SK-N-SH treated with all-trans-retinoic acid at 6 μM for 48 hours (cell line): ENCODE measurements at regions not wholly inside any gene's neighbourhood (a gene's known extent, or its start where the extent isn't known, plus 50 kb on each side); places are given as distances from the start of the nearest gene placed in this dataset.

ENCODE experiments used
- ATAC-seq: fragments of 200-7000 bp; cut with Tn5 transposase; 3 replicates; pipeline ENCODE4 v1.9.1; 2020; ENCODE audit warnings: mild to moderate bottlenecking, moderate library complexity
- ARNTL ChIP-seq: fragments of 450-650 bp; formaldehyde crosslinking; IDR thresholded peaks from 2 replicates; pipeline ENCODE4 v1.5.0; 2020; ENCODE audit warnings: low read depth, mild to moderate bottlenecking, moderate library complexity, borderline replicate concordance
- BACH2 ChIP-seq: fragments of 250-450 bp; sonication (Bioruptor Pico); IDR thresholded peaks from 2 replicates; pipeline ENCODE4 v1.9.0; 2021; ENCODE audit warnings: mild to moderate bottlenecking, borderline replicate concordance
- CREB5 ChIP-seq: fragments of 250-450 bp; sonication (Bioruptor Pico); IDR thresholded peaks from 2 replicates; pipeline ENCODE4 v1.5.1; 2020; ENCODE audit warnings: low read depth, mild to moderate bottlenecking, moderate library complexity
- CSDC2 ChIP-seq: fragments of 250-450 bp; sonication (Bioruptor Pico); IDR thresholded peaks from 2 replicates; pipeline ENCODE4 v1.5.0; 2020; ENCODE audit warnings: mild to moderate bottlenecking, moderate library complexity
- CSRNP3 ChIP-seq: fragments of 250-450 bp; sonication (Bioruptor Pico); IDR thresholded peaks from 2 replicates; pipeline ENCODE4 v1.5.1; 2021; ENCODE audit warnings: mild to moderate bottlenecking, moderate library complexity
- ESRRG ChIP-seq: fragments of 250-450 bp; sonication (Bioruptor Pico); IDR thresholded peaks from 2 replicates; pipeline ENCODE4 v1.6.1; 2021; ENCODE audit warnings: mild to moderate bottlenecking
- ISL1 ChIP-seq: fragments of 250-450 bp; sonication (Bioruptor Pico); IDR thresholded peaks from 2 replicates; pipeline ENCODE4 v2.1.2; 2022; ENCODE audit warnings: mild to moderate bottlenecking, moderate library complexity
- OSR1 ChIP-seq: fragments of 250-450 bp; sonication (Bioruptor Pico); IDR thresholded peaks from 2 replicates; pipeline ENCODE4 v1.8.0; 2022; ENCODE audit warnings: moderate library complexity, mild to moderate bottlenecking, inconsistent platforms
- PATZ1 ChIP-seq: fragments of 250-450 bp; sonication (Bioruptor Pico); IDR thresholded peaks from 2 replicates; pipeline ENCODE4 v1.8.0; 2020; ENCODE audit warnings: mild to moderate bottlenecking, moderate library complexity, borderline replicate concordance
- POU6F1 ChIP-seq: fragments of 250-450 bp; sonication (Bioruptor Pico); IDR thresholded peaks from 2 replicates; pipeline ENCODE4 v1.8.0; 2021; ENCODE audit warnings: low read depth, mild to moderate bottlenecking, moderate library complexity, borderline replicate concordance
- PPARA ChIP-seq: fragments of 250-450 bp; sonication (Bioruptor Pico); IDR thresholded peaks from 2 replicates; pipeline ENCODE4 v1.5.0; 2020; ENCODE audit warnings: mild to moderate bottlenecking, borderline replicate concordance
- RARB ChIP-seq: fragments of 250-450 bp; sonication (Bioruptor Pico); IDR thresholded peaks from 2 replicates; pipeline ENCODE4 v1.8.0; 2021; ENCODE audit warnings: mild to moderate bottlenecking, moderate library complexity
- SNAI2 ChIP-seq: fragments of 250-450 bp; sonication (Bioruptor Pico); IDR thresholded peaks from 2 replicates; pipeline ENCODE4 v1.5.0; 2020; ENCODE audit warnings: mild to moderate bottlenecking, moderate library complexity
- TCF4 ChIP-seq: fragments of 250-450 bp; sonication (Bioruptor Pico); IDR thresholded peaks from 2 replicates; pipeline ENCODE4 v1.8.0; 2021; ENCODE audit warnings: mild to moderate bottlenecking, moderate library complexity, borderline replicate concordance
- TOX ChIP-seq: fragments of 250-450 bp; sonication (Bioruptor Pico); IDR thresholded peaks from 2 replicates; pipeline ENCODE4 v1.8.0; 2021; ENCODE audit warnings: mild to moderate bottlenecking, moderate library complexity, borderline replicate concordance
- TSHZ2 ChIP-seq: fragments of 250-450 bp; sonication (Bioruptor Pico); IDR thresholded peaks from 2 replicates; pipeline ENCODE4 v1.5.0; 2020; ENCODE audit warnings: mild to moderate bottlenecking, moderate library complexity
- ZC3H10 ChIP-seq: fragments of 250-450 bp; sonication (Bioruptor Pico); IDR thresholded peaks from 2 replicates; pipeline ENCODE4 v1.5.1; 2021; ENCODE audit warnings: mild to moderate bottlenecking, moderate library complexity
- ZFP3 ChIP-seq: fragments of 250-450 bp; sonication (Bioruptor Pico); IDR thresholded peaks from 2 replicates; pipeline ENCODE4 v1.5.0; 2020; ENCODE audit warnings: mild to moderate bottlenecking, moderate library complexity
- ZFP30 ChIP-seq: fragments of 450-650 bp; formaldehyde crosslinking; IDR thresholded peaks from 2 replicates; pipeline ENCODE4 v1.5.0; 2022; ENCODE audit warnings: mild to moderate bottlenecking, moderate library complexity
- ZNF565 ChIP-seq: fragments of 450-650 bp; formaldehyde crosslinking; conservative IDR thresholded peaks from 2 replicates; pipeline ENCODE4 v1.5.0; 2020; ENCODE audit warnings: low read depth, mild to moderate bottlenecking, moderate library complexity
- ZNF70 ChIP-seq: fragments of 450-650 bp; formaldehyde crosslinking; IDR thresholded peaks from 2 replicates; pipeline ENCODE4 v1.5.0; 2020; ENCODE audit warnings: mild to moderate bottlenecking, moderate library complexity
- ZNF8 ChIP-seq: fragments of 450-650 bp; formaldehyde crosslinking; IDR thresholded peaks from 2 replicates; pipeline ENCODE4 v1.5.0; 2020; ENCODE audit warnings: mild to moderate bottlenecking, moderate library complexity

- no peak for TF ChIP-seq ZNF8 (CRISPR knock-in tag)
- no peak for TF ChIP-seq CSRNP3
- TF ChIP-seq SNAI2 (CRISPR knock-in tag): no peak
- TF ChIP-seq ISL1 (CRISPR knock-in tag): no peak
- no peak for TF ChIP-seq PATZ1 (CRISPR knock-in tag)
- no peak for TF ChIP-seq TCF4 (CRISPR knock-in tag)
- TF ChIP-seq POU6F1: no peak
- TF ChIP-seq ZNF565 (CRISPR knock-in tag): no peak
- ATAC-seq: no peak
These were observed 674.0 kb downstream of the PLCL1 start for GRCh38 chr2:198478361-198478760.

- no peak for ATAC-seq
- TF ChIP-seq OSR1: no peak
- TF ChIP-seq TSHZ2: no peak
- no peak for TF ChIP-seq ESRRG (CRISPR knock-in tag)
- no peak for TF ChIP-seq ZNF8 (CRISPR knock-in tag)
- no peak for TF ChIP-seq BACH2 (CRISPR knock-in tag)
- no peak for TF ChIP-seq ZC3H10 (CRISPR knock-in tag)
- no peak for TF ChIP-seq ISL1 (CRISPR knock-in tag)
- no peak for TF ChIP-seq TOX (CRISPR knock-in tag)
- no peak for TF ChIP-seq POU6F1
- TF ChIP-seq PATZ1 (CRISPR knock-in tag): no peak
- TF ChIP-seq ZFP3 (CRISPR knock-in tag): no peak
- TF ChIP-seq ZFP30: no peak
- no peak for TF ChIP-seq RARB
- TF ChIP-seq ARNTL (CRISPR knock-in tag): no peak
- TF ChIP-seq PPARA (CRISPR knock-in tag): no peak
- no peak for TF ChIP-seq CREB5 (CRISPR knock-in tag)
- no peak for TF ChIP-seq ZNF565 (CRISPR knock-in tag)
- no peak for TF ChIP-seq ZNF70 (CRISPR knock-in tag)
- TF ChIP-seq CSDC2: no peak
- no peak for TF ChIP-seq CSRNP3
These were observed 671.6 kb downstream of the PLCL1 start for GRCh38 chr2:198476007-198476406.
